Ectodermal cell (in vitro differentiated cells): ENCODE measurements at regions not wholly inside any gene's neighbourhood (a gene's known extent, or its start where the extent isn't known, plus 50 kb on each side); places are given as distances from the start of the nearest gene placed in this dataset.

ENCODE experiments used
- H3K27ac ChIP-seq: 2 replicates; pipeline ENCODE4 v1.7.0; 2013; ENCODE audit warnings: mild to moderate bottlenecking, low read depth, low read length; ENCODE audit not compliant: insufficient read depth, poor library complexity, severe bottlenecking
- H3K27me3 ChIP-seq: 2 replicates; pipeline ENCODE4 v1.7.0; 2013; ENCODE audit warnings: mild to moderate bottlenecking, low read length; ENCODE audit not compliant: insufficient read depth, control insufficient read depth, poor library complexity, severe bottlenecking
- H3K36me3 ChIP-seq: one replicate; pipeline ENCODE4 v1.7.0; 2013; ENCODE audit warnings: low read length; ENCODE audit not compliant: control insufficient read depth, insufficient read depth
- H3K4me1 ChIP-seq: one replicate; pipeline ENCODE4 v1.7.0; 2013; ENCODE audit warnings: low read length; ENCODE audit not compliant: control insufficient read depth, insufficient read depth
- H3K4me3 ChIP-seq: 2 replicates; pipeline ENCODE4 v1.7.0; 2013; ENCODE audit warnings: low read depth, low read length, control low read depth; ENCODE audit not compliant: insufficient read depth
- H3K9me3 ChIP-seq: 2 replicates; pipeline ENCODE4 v1.7.0; 2013; ENCODE audit warnings: mild to moderate bottlenecking, low read length, moderate library complexity; ENCODE audit not compliant: control insufficient read depth
- WGBS, 2 experiments: methylation state at CpG; one replicate each; pipeline ENCODE4 v1.1.7; 2013; ENCODE audit warnings: missing lambda C conversion rate in 2 of 2; 5-methylcytosine and 5-hydroxymethylcytosine counted together

DNA sequence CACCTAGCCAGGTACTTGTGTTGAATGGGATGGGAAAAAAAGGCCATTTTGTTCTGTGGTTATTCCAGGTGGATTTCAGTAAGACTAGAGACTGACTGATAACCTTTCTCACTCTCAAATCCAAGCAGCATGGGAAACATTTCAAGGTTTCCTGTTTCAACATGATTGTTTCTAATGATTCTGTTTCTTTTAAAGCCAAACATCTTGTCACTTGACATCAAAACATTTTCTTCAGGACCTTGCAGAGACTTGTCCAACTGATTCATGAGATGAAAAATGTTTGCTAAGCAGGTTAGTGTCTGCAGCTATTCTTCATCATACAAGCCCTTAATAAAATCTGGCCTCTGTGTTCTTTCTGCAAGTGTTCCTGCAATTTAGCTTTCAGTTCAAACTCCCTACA is 456.5 kb upstream of the CWC22 start:
- no peaks in the 10 kb centered on the region for H3K27me3 ChIP-seq
- H3K27ac ChIP-seq, result no peak overlapping the region
- no peak overlapping the region for H3K4me3 ChIP-seq
- no peaks in the 10 kb centered on the region for H3K9me3 ChIP-seq
- no peaks in the 10 kb centered on the region for H3K36me3 ChIP-seq
- no peaks in the 10 kb centered on the region for H3K4me1 ChIP-seq

DNA sequence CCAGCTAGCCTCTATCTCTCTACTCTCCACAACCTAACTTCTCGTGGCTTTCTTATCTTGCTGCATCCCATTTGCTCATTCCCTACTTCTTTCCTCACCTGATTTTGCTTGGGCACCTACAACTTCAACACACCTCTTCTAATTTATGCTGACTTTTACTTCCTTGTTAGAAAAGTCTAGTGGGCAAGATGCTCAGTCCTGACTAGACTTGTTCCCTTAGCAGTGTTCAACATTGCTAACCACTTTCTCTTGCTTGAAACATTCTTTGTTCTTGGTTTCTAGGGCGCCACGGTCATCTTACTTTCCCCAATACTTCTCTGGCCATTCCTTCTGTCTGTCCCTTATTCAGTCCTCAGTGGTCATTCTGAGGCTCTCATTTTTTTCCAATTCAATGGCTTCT is 454.7 kb upstream of the CWC22 start:
- Histone ChIP-seq H3K36me3 (no peaks in the 10 kb centered on the region), H3K9me3 (no peaks in the 10 kb centered on the region), H3K27ac (no peak overlapping the region), H3K27me3 (no peaks in the 10 kb centered on the region), H3K4me1 (no peaks in the 10 kb centered on the region), H3K4me3 (no peak overlapping the region)
- 90 to 93% methylated on average over 3 of the region's 3 CpGs for whole genome bisulfite sequencing, 2 experiments

DNA sequence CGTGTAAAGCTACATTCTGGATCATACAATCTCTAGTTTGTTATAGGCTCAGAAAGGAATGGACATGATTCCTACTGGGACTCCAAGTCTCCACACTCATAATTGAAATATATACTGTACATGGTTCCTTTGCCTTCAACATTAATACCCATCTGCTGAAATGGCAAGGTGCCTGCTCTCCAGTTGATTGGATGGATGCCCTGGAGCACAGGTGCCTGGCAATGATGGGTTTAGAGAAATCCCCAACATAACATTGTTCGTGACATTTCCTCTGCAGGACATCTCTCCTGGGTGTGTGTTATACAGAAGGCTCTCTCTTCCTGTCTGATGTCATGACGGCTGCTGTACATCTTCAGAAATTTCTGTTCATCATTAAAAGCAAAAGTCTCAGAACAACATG is 449.7 kb upstream of the CWC22 start:
- WGBS, 2 experiments, result 90 to 95% methylated on average over 2 to 3 of the region's 3 CpGs
- no peak overlapping the region for H3K27ac ChIP-seq
- no peaks in the 10 kb centered on the region for H3K9me3 ChIP-seq
- no peaks in the 10 kb centered on the region for H3K4me1 ChIP-seq
- no peaks in the 10 kb centered on the region for H3K36me3 ChIP-seq
- no peaks in the 10 kb centered on the region for H3K27me3 ChIP-seq
- no peak overlapping the region for H3K4me3 ChIP-seq

DNA sequence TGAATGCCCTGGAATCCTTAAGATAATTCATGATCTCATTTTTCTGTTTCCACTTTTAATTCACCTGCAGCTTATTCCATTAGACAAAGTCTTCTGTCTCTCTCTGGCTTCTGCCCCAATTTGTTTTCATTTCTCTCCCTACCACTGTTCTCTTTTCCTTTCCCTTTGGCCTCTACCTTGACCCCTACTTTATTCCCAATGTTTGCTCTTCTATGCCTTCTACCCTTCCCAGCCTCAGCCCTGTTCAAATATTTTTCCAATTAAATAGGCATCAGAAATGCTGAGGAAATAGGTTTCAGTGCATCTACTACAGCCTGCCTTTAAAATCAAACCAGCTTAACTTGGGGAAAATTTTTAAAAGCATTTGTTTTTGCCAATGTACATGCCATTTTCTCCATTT is 443.7 kb upstream of the CWC22 start:
- Histone ChIP-seq H3K27ac (no peak overlapping the region), H3K4me3 (no peak overlapping the region), H3K36me3 (no peaks in the 10 kb centered on the region), H3K27me3 (no peaks in the 10 kb centered on the region), H3K9me3 (no peaks in the 10 kb centered on the region), H3K4me1 (no peaks in the 10 kb centered on the region)

DNA sequence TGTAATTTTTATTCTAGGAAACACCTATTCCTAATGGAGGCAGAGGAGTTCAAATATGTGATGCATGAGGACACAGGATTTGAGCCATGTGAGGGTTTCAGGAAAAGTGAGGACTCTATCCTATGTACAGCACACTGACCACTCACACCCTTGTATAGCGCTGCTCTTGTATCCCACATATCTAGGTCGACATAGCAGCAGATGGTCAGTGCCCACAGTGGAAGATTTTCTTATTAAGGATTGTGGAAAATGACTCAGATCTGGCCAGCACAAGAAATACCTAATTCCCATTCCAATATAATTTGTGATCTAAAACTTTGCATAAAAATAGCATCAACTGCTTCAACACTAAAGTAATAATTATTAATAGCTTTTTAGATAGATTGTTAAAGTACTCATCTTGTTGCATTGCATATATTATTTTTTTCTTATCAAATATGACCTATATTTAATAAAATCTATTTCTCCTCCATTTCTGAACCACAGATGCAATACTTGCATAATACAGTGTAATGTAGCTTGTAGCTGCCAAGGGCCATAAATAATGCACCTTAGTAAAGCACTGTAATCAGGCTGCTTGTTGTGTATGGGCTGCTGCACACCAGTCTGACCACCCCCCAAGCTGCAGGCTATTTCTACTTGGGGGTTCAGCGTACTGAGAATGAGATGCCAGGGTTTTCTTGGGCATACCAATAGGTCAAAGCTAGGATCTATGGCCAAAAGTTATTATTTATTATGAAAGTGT is 442.2 kb upstream of the CWC22 start:
- no peaks in the 10 kb centered on the region for H3K27me3 ChIP-seq
- no peaks in the 10 kb centered on the region for H3K36me3 ChIP-seq
- no peaks in the 10 kb centered on the region for H3K4me1 ChIP-seq
- 90 to 96% methylated on average over 2 to 3 of the region's 3 CpGs for WGBS, 2 experiments
- H3K9me3 ChIP-seq, result no peaks in the 10 kb centered on the region
- no peak overlapping the region for H3K4me3 ChIP-seq
- H3K27ac ChIP-seq, result no peak overlapping the region

DNA sequence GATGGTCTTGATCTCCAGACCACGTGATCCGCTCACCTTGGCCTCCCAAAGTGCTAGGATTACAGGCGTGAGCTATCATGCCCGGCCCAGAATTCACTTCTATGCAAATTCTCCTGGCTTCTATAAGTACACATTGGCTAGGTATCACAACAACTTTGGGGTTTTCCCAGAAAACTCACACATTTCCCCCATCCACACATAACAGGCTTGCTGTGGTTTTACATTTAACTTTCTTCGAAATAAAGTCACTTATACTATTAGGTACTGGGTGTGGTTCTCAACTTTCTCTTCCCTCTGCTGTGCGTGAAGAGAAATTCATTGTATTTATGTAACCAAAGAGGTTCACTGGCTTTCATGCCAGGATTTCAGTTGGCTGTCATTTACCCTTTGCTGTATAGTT is 439.4 kb upstream of the CWC22 start:
- H3K4me1 ChIP-seq, result no peaks in the 10 kb centered on the region
- no peak overlapping the region for H3K27ac ChIP-seq
- H3K9me3 ChIP-seq, result no peaks in the 10 kb centered on the region
- H3K4me3 ChIP-seq, result no peak overlapping the region
- 85 to 94% methylated on average over 4 to 6 of the region's 6 CpGs for WGBS, 2 experiments
- no peaks in the 10 kb centered on the region for H3K36me3 ChIP-seq
- H3K27me3 ChIP-seq, result no peaks in the 10 kb centered on the region

DNA sequence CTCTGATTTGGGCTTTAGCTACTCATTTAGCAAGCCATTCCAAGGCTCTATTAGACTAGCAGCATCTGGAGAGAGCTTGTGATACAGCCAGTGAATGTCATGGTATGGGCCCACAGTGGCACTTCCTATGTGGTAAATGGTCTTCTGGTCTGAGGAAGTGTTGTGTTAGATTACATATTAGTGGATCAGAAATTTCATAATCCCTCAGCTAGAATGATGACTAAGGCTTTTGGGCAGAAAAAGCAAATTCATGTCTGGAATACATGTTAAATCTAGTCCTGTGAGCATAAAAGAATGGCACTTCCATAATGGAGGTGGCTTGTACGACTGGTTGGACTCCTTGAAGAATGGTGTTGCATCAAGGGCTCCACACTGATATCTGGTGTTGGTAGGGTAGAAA is 436.8 kb upstream of the CWC22 start:
- Histone ChIP-seq H3K27ac (no peak overlapping the region), H3K9me3 (no peaks in the 10 kb centered on the region), H3K4me1 (no peaks in the 10 kb centered on the region), H3K4me3 (no peak overlapping the region), H3K27me3 (no peaks in the 10 kb centered on the region), H3K36me3 (no peaks in the 10 kb centered on the region)
- 48 to 49% methylated on average over 1 of the region's 1 CpG for WGBS, 2 experiments

DNA sequence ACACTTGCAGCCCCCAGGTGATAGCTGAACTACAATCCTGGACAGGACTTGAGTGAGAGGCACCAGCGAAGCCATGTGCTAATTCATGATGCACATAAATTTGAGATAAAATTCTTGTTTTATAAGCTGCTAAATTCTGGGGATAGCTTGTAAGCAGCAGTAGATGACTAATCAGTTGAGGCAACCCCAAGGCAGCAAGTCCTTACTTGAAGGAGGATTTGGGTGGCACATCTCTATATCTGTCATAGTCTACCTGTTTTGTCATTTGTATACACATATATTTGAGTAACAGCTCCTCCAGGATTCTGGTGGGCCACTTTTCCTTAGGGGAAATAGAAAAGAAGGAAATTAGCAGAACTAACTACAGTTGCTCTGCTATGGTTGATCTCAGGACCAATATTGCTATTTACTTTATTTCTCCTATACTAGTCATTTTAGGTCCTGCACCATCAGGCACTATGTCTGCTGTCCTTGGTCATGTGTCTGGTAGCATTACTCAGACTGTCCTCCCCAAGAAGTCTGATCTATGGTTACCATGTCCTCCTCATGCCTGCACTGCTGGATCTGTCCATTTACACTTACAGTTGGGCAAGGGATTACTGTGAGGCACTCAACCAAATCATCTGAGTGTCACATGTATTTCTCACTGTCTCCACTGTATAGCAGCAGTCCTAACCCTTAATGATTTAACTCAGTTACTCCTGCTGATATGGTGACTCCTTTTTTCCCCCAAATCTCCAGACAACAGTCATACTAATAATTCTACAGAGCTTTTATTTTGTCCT is 436.0 kb upstream of the CWC22 start:
- Histone ChIP-seq H3K4me1 (no peaks in the 10 kb centered on the region), H3K27me3 (no peaks in the 10 kb centered on the region), H3K27ac (no peak overlapping the region), H3K4me3 (no peak overlapping the region), H3K9me3 (no peaks in the 10 kb centered on the region), H3K36me3 (no peaks in the 10 kb centered on the region)
- WGBS, 2 experiments, result 93 to 100% methylated on average over 1 of the region's 1 CpG

DNA sequence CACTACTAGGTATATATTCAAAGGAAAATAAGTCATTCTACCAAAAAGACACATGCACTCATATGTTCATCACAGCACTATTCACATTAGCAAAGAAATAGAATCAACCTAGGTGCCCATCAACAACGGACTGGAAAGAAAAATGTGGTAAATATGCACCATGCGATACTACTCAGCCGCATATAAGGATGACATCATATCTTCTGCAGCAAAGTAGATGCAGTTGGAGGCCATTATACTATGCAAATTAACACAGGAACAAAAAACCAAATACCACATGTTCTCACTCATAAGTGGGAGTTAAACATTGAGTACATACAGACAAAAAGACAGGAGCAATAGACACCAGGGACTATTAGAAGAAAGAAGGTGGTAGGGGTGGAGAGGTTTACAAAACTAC is 412.1 kb upstream of the CWC22 start:
- WGBS, 2 experiments, result 87 to 90% methylated on average over 3 of the region's 3 CpGs
- Histone ChIP-seq H3K27ac (no peak overlapping the region), H3K27me3 (no peaks in the 10 kb centered on the region), H3K4me3 (no peak overlapping the region), H3K36me3 (no peaks in the 10 kb centered on the region), H3K4me1 (no peaks in the 10 kb centered on the region), H3K9me3 (no peaks in the 10 kb centered on the region)

DNA sequence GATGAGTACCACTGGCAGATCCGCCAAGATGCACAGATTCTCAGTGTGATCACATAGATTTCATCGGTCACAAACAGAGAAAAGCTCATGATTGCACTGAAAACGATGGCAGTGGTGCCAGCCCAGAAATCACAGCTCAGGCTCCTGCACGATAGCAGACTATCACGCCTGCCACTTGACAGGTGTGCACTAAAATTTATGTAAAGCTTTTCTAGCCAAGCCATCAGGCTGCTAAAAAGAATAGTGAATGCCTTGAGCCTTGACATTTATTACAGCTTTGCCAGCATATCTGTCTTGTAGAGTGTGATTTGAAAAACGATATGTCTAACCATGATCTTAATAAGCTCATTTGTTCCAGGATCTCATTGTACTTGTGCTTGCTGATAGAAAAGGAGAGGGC is 409.5 kb upstream of the CWC22 start:
- Histone ChIP-seq H3K9me3 (no peaks in the 10 kb centered on the region), H3K4me3 (no peak overlapping the region), H3K27ac (no peak overlapping the region), H3K4me1 (no peaks in the 10 kb centered on the region), H3K36me3 (no peaks in the 10 kb centered on the region), H3K27me3 (no peaks in the 10 kb centered on the region)
- whole genome bisulfite sequencing, 2 experiments, result 92 to 94% methylated on average over 6 of the region's 6 CpGs
